CD14-positive monocyte (primary cell): ENCODE measurements at regions not wholly inside any gene's neighbourhood (a gene's known extent, or its start where the extent isn't known, plus 50 kb on each side); places are given as distances from the start of the nearest gene placed in this dataset.

Source experiments
- DNase-seq, 3 donors: peaks; one replicate each; pipeline ENCODE4 v3.0.0-alpha.2; 2011 to 2022
- H2AFZ ChIP-seq: 2 replicates; pipeline ENCODE4 v1.6.0; 2012; ENCODE audit warnings: mild to moderate bottlenecking, low read depth, low read length, inconsistent platforms; ENCODE audit not compliant: insufficient read depth, poor library complexity, severe bottlenecking
- H3K27ac ChIP-seq, 2 donors: 1 replicate in 1 of 2; 2 replicates in 1 of 2; pipeline ENCODE4 v1.5.1; 2012 to 2013; ENCODE audit warnings: low read length in 2 of 2, control low read depth in 1 of 2, inconsistent platforms in 1 of 2, low read depth in 1 of 2, mild to moderate bottlenecking in 1 of 2
- H3K27me3 ChIP-seq, 2 donors: one replicate each; pipeline versions ENCODE4 v1.6.0 to v1.6.1; 2011 to 2013; ENCODE audit warnings: low read length in 2 of 2; ENCODE audit not compliant: control insufficient read depth in 2 of 2, insufficient read depth in 2 of 2
- H3K36me3 ChIP-seq, 2 donors: replicated peaks in 1 of 2; 1 replicate in 1 of 2; 2 replicates in 1 of 2; pipeline versions ENCODE4 v1.5.1 to v1.6.1; 2012 to 2013; ENCODE audit warnings: low read length in 2 of 2, control low read depth in 1 of 2, inconsistent platforms in 1 of 2, mild to moderate bottlenecking in 1 of 2; ENCODE audit not compliant: insufficient read depth in 2 of 2, control insufficient read depth in 1 of 2
- H3K4me1 ChIP-seq, 2 donors: 1 replicate in 1 of 2; 2 replicates in 1 of 2; pipeline versions ENCODE4 v1.5.1 to v1.6.1; 2012 to 2013; ENCODE audit warnings: low read length in 2 of 2, control low read depth in 1 of 2, inconsistent platforms in 1 of 2, mild to moderate bottlenecking in 1 of 2, moderate library complexity in 1 of 2; ENCODE audit not compliant: insufficient read depth in 2 of 2, control insufficient read depth in 1 of 2
- H3K4me2 ChIP-seq: replicated peaks from 2 replicates; pipeline ENCODE3; 2012; ENCODE audit warnings: low read length, moderate library complexity, mild to moderate bottlenecking; ENCODE audit not compliant: poor library complexity, severe bottlenecking; ENCODE audit errors: extremely low read depth
- H3K4me3 ChIP-seq, 3 experiments: fragments of 200-600 bp in 1 of 3; sonication (generic) in 1 of 3; replicated peaks in 1 of 3; 1 replicate in 2 of 3; 2 replicates in 1 of 3; pipeline ENCODE4 v1.5.1; 2011 to 2013; ENCODE audit warnings: low read length in 3 of 3, mild to moderate bottlenecking in 3 of 3, control low read depth in 2 of 3, low read depth in 2 of 3, inconsistent platforms in 1 of 3, moderate library complexity in 1 of 3
- H3K79me2 ChIP-seq: 2 replicates; pipeline ENCODE4 v1.6.0; 2012; ENCODE audit warnings: mild to moderate bottlenecking, control low read depth, inconsistent platforms, low read length, moderate library complexity; ENCODE audit not compliant: insufficient read depth
- H3K9ac ChIP-seq: 2 replicates; pipeline ENCODE4 v1.6.0; 2017; ENCODE audit warnings: low read length, mild to moderate bottlenecking; ENCODE audit not compliant: insufficient read depth, poor library complexity, severe bottlenecking
- H3K9me3 ChIP-seq, 2 donors: replicated peaks in 1 of 2; 1 replicate in 1 of 2; 2 replicates in 1 of 2; pipeline versions ENCODE4 v1.5.1 to v1.6.1; 2012 to 2013; ENCODE audit warnings: low read length in 2 of 2, control low read depth in 1 of 2; ENCODE audit not compliant: control insufficient read depth in 1 of 2, insufficient read depth in 1 of 2
- H4K20me1 ChIP-seq: 2 replicates; pipeline ENCODE4 v1.6.0; 2012; ENCODE audit warnings: mild to moderate bottlenecking, low read length, control low read depth, moderate library complexity; ENCODE audit not compliant: insufficient read depth
- H3K27ac Mint-ChIP-seq, 7 donors: one replicate each; pipeline ENCODE4 v1.8.0; 2020; ENCODE audit warnings: mild to moderate bottlenecking in 7 of 7, mixed read lengths in 7 of 7, moderate library complexity in 6 of 7, inconsistent platforms in 2 of 7
- H3K27me3 Mint-ChIP-seq, 3 donors: one replicate each; pipeline ENCODE4 v1.8.0; 2021 to 2022; ENCODE audit warnings: low read depth in 3 of 3, mild to moderate bottlenecking in 3 of 3, mixed read lengths in 3 of 3, moderate library complexity in 3 of 3, inconsistent platforms in 1 of 3
- H3K36me3 Mint-ChIP-seq, 2 donors: one replicate each; pipeline ENCODE4 v1.8.0; 2020; ENCODE audit warnings: mixed read lengths in 2 of 2, inconsistent platforms in 1 of 2, mild to moderate bottlenecking in 1 of 2
- H3K4me1 Mint-ChIP-seq: one replicate; pipeline ENCODE4 v1.8.0; 2020; ENCODE audit warnings: mild to moderate bottlenecking, mixed read lengths
- H3K4me3 Mint-ChIP-seq, 2 donors: one replicate each; pipeline ENCODE4 v1.8.0; 2020; ENCODE audit warnings: mild to moderate bottlenecking in 2 of 2, mixed read lengths in 2 of 2, moderate library complexity in 1 of 2
- H3K9me3 Mint-ChIP-seq, 7 donors: one replicate each; pipeline ENCODE4 v1.8.0; 2020 to 2022; ENCODE audit warnings: mixed read lengths in 7 of 7, mild to moderate bottlenecking in 6 of 7, moderate library complexity in 6 of 7, inconsistent platforms in 2 of 7
- CTCF ChIP-seq: fragments of 200-600 bp; IDR thresholded peaks from one replicate; pipeline ENCODE4 v1.8.0; 2022; ENCODE audit warnings: antibody characterized with exemption, mild to moderate bottlenecking
- WGBS: methylation state at CpG from one replicate; pipeline ENCODE4 v1.1.5; 2013; ENCODE audit warnings: missing lambda C conversion rate; ENCODE audit not compliant: insufficient coverage; 5-methylcytosine and 5-hydroxymethylcytosine counted together
- intact Hi-C, 2 donors: fragments of 100-400 bp; cut with micrococcal nuclease; formaldehyde crosslinking; loops; one replicate each; pipeline versions ENCODE4 v1.15.0 to v1.15.1; 2023

- Histone ChIP-seq H3K9me3 (no peaks in the 10 kb centered on the region), H4K20me1 (no peaks in the 10 kb centered on the region), H3K36me3 (no peaks in the 10 kb centered on the region), H3K4me2 (no peak overlapping the region), H2AFZ (no peak overlapping the region), H3K27ac (no peak overlapping the region), H3K27me3 (no peaks in the 10 kb centered on the region), H3K4me1 (no peaks in the 10 kb centered on the region), H3K79me2 (no peaks in the 10 kb centered on the region), H3K4me3 (no peak overlapping the region), H3K9ac (no peak overlapping the region)
- Mint-ChIP-seq H3K9me3 (peaks cover 0 to 13% (median 5%) of the 10 kb centered on the region in 7 donors), H3K27me3 (peaks cover 0 to 1% (median 0%) of the 10 kb centered on the region in 3 donors), H3K36me3 (no peaks in the 10 kb centered on the region), H3K27ac (no peak overlapping the region), H3K4me1 (no peaks in the 10 kb centered on the region), H3K4me3 (no peak overlapping the region)
- WGBS, result no CpG with 5 or more reads among the region's 1 CpG
- TF ChIP-seq CTCF, result no peak
- no peak for DNase-seq
- intact Hi-C loops, result no loop called here
Observed at GRCh38 chr5:23445573-23445972, 61.8 kb upstream of the PRDM9 start.

DNA sequence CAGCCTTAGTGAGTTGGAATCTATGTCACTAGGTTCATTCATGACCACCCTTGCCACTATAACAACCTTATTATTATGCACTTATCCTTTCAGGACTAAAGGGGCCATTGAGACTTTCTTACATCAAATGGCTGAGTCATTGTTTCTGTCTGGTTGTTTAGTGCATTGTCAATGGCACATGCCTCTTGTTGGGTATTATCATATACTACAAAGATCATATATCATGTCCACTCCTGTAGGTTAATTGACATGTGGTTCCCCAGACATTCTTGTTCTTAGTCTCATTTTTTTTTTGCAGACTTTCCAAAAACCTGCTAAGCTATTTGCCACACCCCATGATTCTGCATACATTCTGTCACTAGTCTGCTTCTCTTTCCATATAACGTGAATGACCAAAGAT is 66.7 kb upstream of the PRDM9 start:
- no peak overlapping the region for H3K4me3 Mint-ChIP-seq
- Histone ChIP-seq H3K9ac (no peak overlapping the region), H3K4me1 (no peaks in the 10 kb centered on the region), H2AFZ (no peak overlapping the region), H3K27ac (no peak overlapping the region), H3K4me2 (no peak overlapping the region), H3K4me3 (no peak overlapping the region), H3K79me2 (no peaks in the 10 kb centered on the region), H3K36me3 (no peaks in the 10 kb centered on the region), H3K9me3 (no peaks in the 10 kb centered on the region), H4K20me1 (no peaks in the 10 kb centered on the region), H3K27me3 (no peaks in the 10 kb centered on the region)
- 100% methylated on average over 1 of the region's 1 CpG for WGBS
- no peak for TF ChIP-seq CTCF
- H3K27me3 Mint-ChIP-seq, result no peaks in the 10 kb centered on the region
- H3K27ac Mint-ChIP-seq, result no peak overlapping the region
- H3K4me1 Mint-ChIP-seq, result no peaks in the 10 kb centered on the region
- no peaks in the 10 kb centered on the region for H3K36me3 Mint-ChIP-seq
- DNase-seq, result no peak
- intact Hi-C loops, result no loop called here
- peaks cover 0 to 13% (median 2%) of the 10 kb centered on the region in 7 donors for H3K9me3 Mint-ChIP-seq
